Cardiac muscle cell (in vitro differentiated cells and primary cell): ENCODE measurements at regions not wholly inside any gene's neighbourhood (a gene's known extent, or its start where the extent isn't known, plus 50 kb on each side); places are given as distances from the start of the nearest gene placed in this dataset.
A peak's percentile ranks its signal among the peaks of the same experiment; 100 is the strongest.

Source experiments
- DNase-seq, 2 donors: peaks; one replicate each; pipeline versions ENCODE4 v3.0.0 to v3.0.0-alpha.2; 2010 to 2017; ENCODE audit warnings: low read depth in 1 of 2, low spot score in 1 of 2
- H3K27ac ChIP-seq: fragments of 200-600 bp; sonication (generic); 2 replicates; pipeline ENCODE4 v1.5.1; 2016
- H3K27me3 ChIP-seq: fragments of 200-600 bp; sonication (generic); 2 replicates; pipeline ENCODE4 v1.6.0; 2016; ENCODE audit warnings: control low read depth
- H3K36me3 ChIP-seq: fragments of 200-600 bp; sonication (generic); 2 replicates; pipeline ENCODE4 v1.5.1; 2016; ENCODE audit warnings: control low read depth
- H3K4me1 ChIP-seq: fragments of 200-600 bp; sonication (generic); 2 replicates; pipeline ENCODE4 v1.8.1; 2017; ENCODE audit warnings: low read depth, mild to moderate bottlenecking, mixed run types
- H3K4me3 ChIP-seq: fragments of 200-600 bp; sonication (generic); 2 replicates; pipeline ENCODE4 v1.5.1; 2016; ENCODE audit warnings: mild to moderate bottlenecking
- H3K9me3 ChIP-seq: fragments of 200-600 bp; sonication (generic); 2 replicates; pipeline ENCODE4 v1.5.1; 2017; ENCODE audit warnings: low read depth, mild to moderate bottlenecking, control low read depth
- TF ChIP-seq, protein P1 (sequence below): IDR thresholded peaks from 2 replicates; pipeline ENCODE4 v1.5.1; 2012; ENCODE audit warnings: low read depth, mild to moderate bottlenecking, low read length

DNA sequence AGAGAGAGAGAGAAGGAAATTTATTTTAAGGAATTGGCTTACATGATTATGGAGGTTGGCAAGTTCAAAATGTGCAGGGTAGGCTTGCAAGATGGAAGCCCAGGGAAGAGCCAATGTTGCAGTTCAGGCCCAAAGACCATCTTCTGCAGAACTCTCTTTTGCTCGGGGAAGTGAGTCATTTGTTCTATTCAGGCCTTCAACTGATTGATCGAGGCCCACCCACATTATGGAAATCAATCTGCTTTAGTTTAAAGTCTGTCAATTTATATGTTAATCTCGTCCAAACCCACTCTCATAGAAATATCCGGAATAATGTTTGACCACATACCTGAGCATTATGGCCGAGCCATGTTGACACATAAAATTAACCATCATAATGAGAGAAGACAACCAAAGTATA is 113.3 kb upstream of the CXCL12 start:
- no peak for DNase-seq
- TF ChIP-seq, protein P1, sequence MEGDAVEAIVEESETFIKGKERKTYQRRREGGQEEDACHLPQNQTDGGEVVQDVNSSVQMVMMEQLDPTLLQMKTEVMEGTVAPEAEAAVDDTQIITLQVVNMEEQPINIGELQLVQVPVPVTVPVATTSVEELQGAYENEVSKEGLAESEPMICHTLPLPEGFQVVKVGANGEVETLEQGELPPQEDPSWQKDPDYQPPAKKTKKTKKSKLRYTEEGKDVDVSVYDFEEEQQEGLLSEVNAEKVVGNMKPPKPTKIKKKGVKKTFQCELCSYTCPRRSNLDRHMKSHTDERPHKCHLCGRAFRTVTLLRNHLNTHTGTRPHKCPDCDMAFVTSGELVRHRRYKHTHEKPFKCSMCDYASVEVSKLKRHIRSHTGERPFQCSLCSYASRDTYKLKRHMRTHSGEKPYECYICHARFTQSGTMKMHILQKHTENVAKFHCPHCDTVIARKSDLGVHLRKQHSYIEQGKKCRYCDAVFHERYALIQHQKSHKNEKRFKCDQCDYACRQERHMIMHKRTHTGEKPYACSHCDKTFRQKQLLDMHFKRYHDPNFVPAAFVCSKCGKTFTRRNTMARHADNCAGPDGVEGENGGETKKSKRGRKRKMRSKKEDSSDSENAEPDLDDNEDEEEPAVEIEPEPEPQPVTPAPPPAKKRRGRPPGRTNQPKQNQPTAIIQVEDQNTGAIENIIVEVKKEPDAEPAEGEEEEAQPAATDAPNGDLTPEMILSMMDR, result no peak
- Histone ChIP-seq H3K27me3 (no peaks in the 10 kb centered on the region), H3K27ac (no peak overlapping the region), H3K9me3 (no peaks in the 10 kb centered on the region), H3K4me1 (no peaks in the 10 kb centered on the region), H3K4me3 (no peak overlapping the region), H3K36me3 (no peaks in the 10 kb centered on the region)

DNA sequence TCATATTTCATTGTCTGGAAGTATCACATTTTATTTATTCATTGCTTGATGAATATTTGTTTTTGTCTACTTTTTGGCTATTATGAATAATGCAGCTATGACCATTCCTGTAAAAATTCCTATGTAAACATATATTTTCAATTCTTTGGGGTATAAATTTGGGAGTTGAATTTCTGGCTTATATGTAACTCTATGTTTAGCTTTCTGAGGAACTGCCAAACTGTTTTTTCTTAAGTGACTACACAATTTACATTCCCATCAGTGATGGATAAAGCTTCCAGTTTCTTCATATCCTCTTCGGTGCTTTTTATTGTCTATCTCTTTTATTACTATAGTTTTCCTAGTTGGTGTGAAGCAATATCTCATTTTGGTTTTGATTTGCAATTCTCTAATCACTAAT is 115.6 kb upstream of the CXCL12 start:
- H3K9me3 ChIP-seq, result no peaks in the 10 kb centered on the region
- H3K27ac ChIP-seq, result no peak overlapping the region
- no peak for DNase-seq
- no peak overlapping the region for H3K4me3 ChIP-seq
- H3K36me3 ChIP-seq, result no peaks in the 10 kb centered on the region
- no peaks in the 10 kb centered on the region for H3K27me3 ChIP-seq
- no peaks in the 10 kb centered on the region for H3K4me1 ChIP-seq
- TF ChIP-seq, protein P1, result no peak

DNA sequence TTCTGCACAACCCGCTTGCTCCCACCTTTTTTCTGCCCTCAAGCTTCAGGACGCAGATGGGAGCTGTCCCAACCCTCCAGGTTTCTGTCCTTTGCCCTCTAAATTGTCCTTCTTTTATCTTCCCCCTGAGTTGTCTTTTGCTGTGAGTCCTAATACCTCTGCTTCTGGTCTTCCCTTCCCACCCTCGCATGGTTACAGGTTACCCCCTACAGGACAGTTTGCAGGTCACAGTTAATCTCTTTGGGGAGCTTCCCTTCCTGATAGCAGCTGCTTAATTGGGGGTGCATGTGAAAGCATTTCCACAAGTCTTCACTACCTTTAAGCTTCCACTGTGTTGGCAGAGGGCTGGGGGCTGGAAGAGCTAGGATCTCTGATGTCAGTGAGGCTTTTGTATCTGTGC is 121.5 kb upstream of the CXCL12 start:
- TF ChIP-seq, protein P1, result no peak
- Histone ChIP-seq H3K27ac (no peak overlapping the region), H3K4me1 (no peaks in the 10 kb centered on the region), H3K36me3 (no peaks in the 10 kb centered on the region), H3K27me3 (no peaks in the 10 kb centered on the region), H3K4me3 (no peak overlapping the region), H3K9me3 (no peaks in the 10 kb centered on the region)
- DNase-seq, result no peak

DNA sequence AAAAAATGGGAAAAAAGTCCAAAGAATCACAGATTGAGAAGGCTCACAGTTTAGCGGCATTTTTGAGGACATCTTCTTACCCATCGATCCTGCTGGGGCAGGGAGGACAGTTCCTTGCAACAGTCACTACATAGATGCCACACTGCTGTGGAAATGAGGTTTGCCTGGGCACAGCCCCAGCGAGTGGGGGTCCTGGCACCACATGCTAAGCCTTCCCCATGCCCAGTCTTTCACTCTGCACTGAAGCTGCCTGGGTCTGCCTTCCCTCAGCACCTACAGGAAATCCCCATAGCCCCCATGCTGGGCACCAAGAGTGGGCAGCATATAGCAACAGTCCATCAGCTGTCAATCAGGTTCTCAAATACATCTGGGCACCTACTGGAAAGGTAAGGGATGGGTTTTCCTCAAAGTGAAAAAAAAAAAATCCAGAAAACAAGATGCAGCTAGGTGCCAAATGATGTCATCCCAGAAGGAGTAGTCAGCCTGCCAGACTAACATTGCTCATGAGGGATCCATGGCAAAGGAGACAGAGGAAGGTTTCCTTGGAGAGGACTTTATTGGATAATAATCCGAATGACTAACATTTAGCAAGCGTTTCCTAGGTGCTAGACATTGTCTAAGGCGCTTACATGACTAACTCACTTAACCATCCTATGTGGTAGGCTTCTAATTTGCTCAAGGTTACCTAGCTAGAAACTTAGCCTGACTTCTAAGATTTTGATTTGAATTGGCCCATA is 125.7 kb upstream of the CXCL12 start:
- DNase-seq, result peak in 1 of 2 donors; percentile 16
- Histone ChIP-seq H3K9me3 (no peaks in the 10 kb centered on the region), H3K4me1 (peaks cover 2% of the 10 kb centered on the region), H3K27ac (no peak overlapping the region), H3K36me3 (no peaks in the 10 kb centered on the region), H3K27me3 (no peaks in the 10 kb centered on the region), H3K4me3 (no peak overlapping the region)
- TF ChIP-seq, protein P1, result no peak

DNA sequence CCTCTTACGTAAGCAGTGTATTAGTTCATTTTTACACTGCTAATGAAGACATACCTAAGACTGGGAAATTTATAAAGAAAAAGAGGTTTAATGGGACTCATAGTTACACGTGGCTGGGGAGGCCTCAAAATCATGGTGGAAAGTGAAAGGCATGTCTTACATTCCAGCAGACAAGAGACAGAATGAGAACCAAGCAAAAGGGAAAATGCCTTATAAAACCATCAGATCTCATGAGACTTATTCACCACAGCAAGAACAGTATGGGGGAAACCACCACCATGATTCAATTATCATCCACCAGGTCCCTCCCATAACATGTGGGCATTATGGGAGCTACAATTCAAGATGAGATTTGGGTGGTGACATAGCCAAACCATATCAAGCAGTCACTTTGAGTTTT is 126.3 kb upstream of the CXCL12 start:
- no peak for DNase-seq
- Histone ChIP-seq H3K9me3 (no peaks in the 10 kb centered on the region), H3K27me3 (no peaks in the 10 kb centered on the region), H3K27ac (no peak overlapping the region), H3K4me3 (no peak overlapping the region), H3K4me1 (peaks cover 8% of the 10 kb centered on the region), H3K36me3 (no peaks in the 10 kb centered on the region)
- TF ChIP-seq, protein P1, result no peak
